ENCODE measurements at regions not wholly inside any gene's neighbourhood (a gene's known extent, or its start where the extent isn't known, plus 50 kb on each side); places are given as distances from the start of the nearest gene placed in this dataset.

DNA sequence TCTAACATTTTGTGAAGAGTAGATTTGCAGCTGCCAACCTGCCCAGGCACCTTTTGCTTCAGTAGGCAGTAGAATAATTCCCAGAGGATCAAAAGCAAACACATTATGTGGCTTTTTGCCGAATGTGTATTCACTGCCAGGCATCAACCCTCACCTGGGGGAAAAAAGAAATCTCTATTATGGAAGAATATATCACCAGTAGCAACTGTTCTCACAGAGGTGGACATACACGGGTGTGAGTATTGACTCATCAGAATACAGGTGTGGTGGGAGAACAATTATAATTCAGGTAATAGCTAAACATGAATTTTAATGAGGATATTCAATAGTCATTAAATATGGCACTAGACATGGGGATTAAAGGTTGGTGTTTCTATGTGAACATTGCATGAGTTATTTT lies 910.7 kb downstream of the TFAP2A start:
- no peak overlapping the region for H3K4me3 ChIP-seq (ENCODE audit: low read length)
- DNase-seq (ENCODE audit: low read depth), result no peak
- TF ChIP-seq, protein P1, sequence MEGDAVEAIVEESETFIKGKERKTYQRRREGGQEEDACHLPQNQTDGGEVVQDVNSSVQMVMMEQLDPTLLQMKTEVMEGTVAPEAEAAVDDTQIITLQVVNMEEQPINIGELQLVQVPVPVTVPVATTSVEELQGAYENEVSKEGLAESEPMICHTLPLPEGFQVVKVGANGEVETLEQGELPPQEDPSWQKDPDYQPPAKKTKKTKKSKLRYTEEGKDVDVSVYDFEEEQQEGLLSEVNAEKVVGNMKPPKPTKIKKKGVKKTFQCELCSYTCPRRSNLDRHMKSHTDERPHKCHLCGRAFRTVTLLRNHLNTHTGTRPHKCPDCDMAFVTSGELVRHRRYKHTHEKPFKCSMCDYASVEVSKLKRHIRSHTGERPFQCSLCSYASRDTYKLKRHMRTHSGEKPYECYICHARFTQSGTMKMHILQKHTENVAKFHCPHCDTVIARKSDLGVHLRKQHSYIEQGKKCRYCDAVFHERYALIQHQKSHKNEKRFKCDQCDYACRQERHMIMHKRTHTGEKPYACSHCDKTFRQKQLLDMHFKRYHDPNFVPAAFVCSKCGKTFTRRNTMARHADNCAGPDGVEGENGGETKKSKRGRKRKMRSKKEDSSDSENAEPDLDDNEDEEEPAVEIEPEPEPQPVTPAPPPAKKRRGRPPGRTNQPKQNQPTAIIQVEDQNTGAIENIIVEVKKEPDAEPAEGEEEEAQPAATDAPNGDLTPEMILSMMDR (conservative IDR thresholded peaks at IDR 0.05; ENCODE audit: low read length), result no peak

DNA sequence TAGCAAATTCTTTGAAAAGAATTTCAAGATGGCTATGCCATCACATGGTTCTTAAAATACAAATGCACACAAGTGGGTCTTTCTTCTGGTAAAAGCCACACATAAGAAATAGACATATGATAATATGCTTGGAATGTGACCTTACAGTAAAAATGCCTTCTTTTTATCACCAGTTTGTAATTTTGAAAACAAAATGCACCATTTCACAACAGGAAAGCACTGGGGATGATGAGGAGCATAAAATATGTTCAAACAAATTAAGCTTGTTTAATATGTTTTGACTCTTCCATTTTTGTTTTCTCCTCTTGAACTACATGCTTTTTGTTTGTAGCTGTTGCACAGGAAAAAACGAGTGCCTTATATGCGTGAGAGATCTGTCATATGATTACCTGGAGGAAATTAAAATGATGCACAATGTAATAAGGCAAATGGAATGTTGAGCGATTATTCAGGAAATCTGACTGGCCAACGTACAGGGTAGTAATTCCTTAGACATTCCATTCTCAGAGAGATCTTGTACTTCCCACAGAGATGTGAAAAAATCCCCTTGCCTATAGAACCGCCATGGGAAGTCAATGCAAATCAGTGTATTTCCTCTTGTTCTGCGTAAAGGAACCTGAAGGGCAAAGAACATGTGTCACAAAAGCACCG lies 911.6 kb downstream of the TFAP2A start:
- H3K4me3 ChIP-seq (ENCODE audit: low read length), result no peak overlapping the region
- peak; percentile 85 for DNase-seq (ENCODE audit: low read depth)
- TF ChIP-seq, protein P1 (conservative IDR thresholded peaks at IDR 0.05; ENCODE audit: low read length), result no peak

DNA sequence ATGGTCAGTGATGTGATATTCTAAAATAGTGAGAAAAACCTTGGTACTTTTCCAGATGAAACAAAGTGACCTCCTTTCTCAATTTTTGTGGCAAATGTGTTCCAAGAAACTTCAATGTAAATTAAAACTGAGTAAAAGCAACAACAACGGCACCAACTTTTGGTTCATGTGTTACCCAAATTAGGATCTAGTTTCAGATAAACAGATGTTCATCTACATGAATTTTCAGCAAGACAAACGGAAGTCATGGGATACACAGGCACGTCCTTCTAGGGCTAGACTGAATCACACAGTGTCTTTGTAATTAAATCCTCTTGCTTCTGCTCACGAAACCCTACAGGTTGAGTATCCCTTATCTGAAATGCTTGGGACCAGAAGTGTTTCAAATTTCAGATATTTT lies 915.2 kb downstream of the TFAP2A start:
- H3K4me3 ChIP-seq (ENCODE audit: low read length), result no peak overlapping the region
- TF ChIP-seq, protein P1 (conservative IDR thresholded peaks at IDR 0.05; ENCODE audit: low read length), result no peak
- DNase-seq (ENCODE audit: low read depth), result peak; percentile 57

DNA sequence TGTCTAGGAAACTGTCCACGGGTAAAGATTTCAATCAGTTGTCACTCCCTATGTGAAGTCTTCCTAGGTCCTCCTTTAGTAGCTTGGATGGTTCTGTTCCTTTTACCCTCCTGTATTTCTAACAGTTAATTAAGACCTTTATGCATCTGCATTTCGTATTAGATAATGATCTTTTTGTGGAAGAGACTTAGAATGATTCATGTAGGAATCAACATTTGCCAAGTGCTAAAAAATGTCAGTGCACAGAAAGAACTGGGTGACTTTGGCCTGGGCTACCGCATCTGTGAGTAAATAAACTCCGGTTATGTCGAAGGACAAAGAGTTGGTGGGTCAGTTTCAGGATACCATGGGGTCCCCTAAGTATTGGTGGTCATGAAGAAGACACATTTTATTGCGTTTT lies 918.0 kb downstream of the TFAP2A start:
- no peak overlapping the region for H3K4me3 ChIP-seq (ENCODE audit: low read length)
- TF ChIP-seq, protein P1 (conservative IDR thresholded peaks at IDR 0.05; ENCODE audit: low read length), result no peak
- no peak for DNase-seq (ENCODE audit: low read depth)

DNA sequence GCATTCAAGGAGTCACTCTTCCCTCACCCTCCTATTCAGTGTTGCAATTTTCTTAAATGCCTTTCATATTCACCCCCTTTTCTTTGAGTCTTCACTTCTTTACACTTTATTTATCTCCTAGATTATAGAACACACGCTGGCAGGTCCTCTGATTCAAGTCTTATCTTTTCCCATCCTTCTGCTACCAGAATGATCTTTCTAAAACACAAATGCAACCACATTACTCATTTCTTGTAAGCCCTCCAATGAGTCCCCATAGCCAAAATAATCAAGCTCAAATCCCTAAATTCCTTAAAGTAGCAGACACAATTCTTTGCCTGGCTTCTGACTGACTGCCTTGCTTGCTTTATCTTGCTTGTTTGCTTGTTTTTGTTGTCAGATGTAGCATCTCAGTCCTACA lies 920.0 kb downstream of the TFAP2A start:
- TF ChIP-seq, protein P1 (conservative IDR thresholded peaks at IDR 0.05; ENCODE audit: low read length), result no peak

DNA sequence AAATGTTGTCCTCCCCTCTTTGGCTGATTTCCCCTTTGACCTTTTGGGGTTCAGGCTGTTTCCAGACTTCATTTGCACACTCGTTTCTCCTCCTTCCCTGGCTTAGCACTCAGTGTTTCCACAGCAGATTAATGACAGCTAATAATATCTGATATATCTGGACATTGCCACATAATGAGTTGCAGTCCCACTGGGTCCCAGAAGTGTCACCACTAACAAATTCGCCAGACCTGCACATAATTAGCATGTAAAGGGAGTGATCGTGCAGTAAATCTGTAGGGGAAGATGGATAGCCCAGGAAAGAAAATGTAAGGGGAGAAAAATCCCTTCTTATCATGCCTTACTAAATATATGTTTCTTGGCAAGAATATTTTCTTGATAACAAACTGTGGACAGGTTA lies 922.1 kb downstream of the TFAP2A start:
- H3K4me3 ChIP-seq (ENCODE audit: low read length), result no peak overlapping the region
- DNase-seq (ENCODE audit: low read depth), result no peak
- TF ChIP-seq, protein P1 (conservative IDR thresholded peaks at IDR 0.05; ENCODE audit: low read length), result no peak

More for the DNA sequence above, 920.0 kb downstream of the TFAP2A start:
- peak; percentile 41 for DNase-seq (ENCODE audit: low read depth)
- H3K4me3 ChIP-seq (ENCODE audit: low read length), result no peak overlapping the region

DNA sequence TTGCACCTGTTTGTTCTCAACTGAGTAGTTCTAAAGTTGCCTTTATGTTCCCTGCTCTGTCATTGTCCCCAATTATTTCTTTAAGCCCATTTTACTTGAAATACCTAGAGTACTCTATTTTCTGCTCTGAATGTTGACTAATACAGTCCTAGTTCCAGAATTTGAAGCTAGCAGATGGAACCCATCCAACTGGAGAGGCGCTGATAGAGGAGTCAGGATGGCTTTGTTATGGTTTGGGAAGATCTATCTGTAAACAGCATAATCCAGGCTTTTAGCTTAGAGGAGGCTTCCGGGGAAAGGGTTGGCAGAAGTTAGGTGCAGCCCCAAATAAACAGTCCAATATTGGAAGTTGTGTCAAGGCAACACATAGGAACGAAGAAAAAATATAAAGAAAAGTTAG lies 927.7 kb downstream of the TFAP2A start:
- DNase-seq (ENCODE audit: low read depth), result no peak
- TF ChIP-seq, protein P1 (conservative IDR thresholded peaks at IDR 0.05; ENCODE audit: low read length), result no peak
- H3K4me3 ChIP-seq (ENCODE audit: low read length), result no peak overlapping the region

All from AG10803 (cell line).